ENCODE measurements at regions not wholly inside any gene's neighbourhood (a gene's known extent, or its start where the extent isn't known, plus 50 kb on each side); places are given as distances from the start of the nearest gene placed in this dataset.

GRCh38 chr18:10111191-10111590, 197.4 kb downstream of the VAPA start:
- no TSS peak for BruUV-seq (replicated peaks)
- DNase-seq (ENCODE audit: low read depth, low spot score) (no peak), ATAC-seq (no peak)
- in situ Hi-C loops (cut with HindIII; ENCODE audit: low pct_unique_long_range_greater_than_20kb, low sequenced_read_pairs) (no loop called here), intact Hi-C loops (cut with micrococcal nuclease; ENCODE audit: unreplicated experiment) (no loop called here)
- Histone ChIP-seq H3K27ac (ENCODE audit: low read length) (no peak overlapping the region), H3K4me3 (ENCODE audit: low read depth in 2 of 2, low read length in 2 of 2) (no peak overlapping the region), H3K9me3 (ENCODE audit: control insufficient read depth, insufficient read depth, low read depth, low read length) (no peaks in the 10 kb centered on the region), H3K36me3 (ENCODE audit: control insufficient read depth, insufficient read depth, low read length) (no peaks in the 10 kb centered on the region), H3K27me3 (ENCODE audit: control insufficient read depth, insufficient read depth, low read length) (peaks cover 4% of the 10 kb centered on the region), H3K4me1 (ENCODE audit: control insufficient read depth, insufficient read depth, low read length) (no peaks in the 10 kb centered on the region)
- ChIA-PET POLR2A (no interaction called here), CTCF (no interaction called here)
- no peak for TF ChIP-seq CTCF (IDR thresholded peaks at IDR 0.05)
- TF ChIP-seq, protein P1, sequence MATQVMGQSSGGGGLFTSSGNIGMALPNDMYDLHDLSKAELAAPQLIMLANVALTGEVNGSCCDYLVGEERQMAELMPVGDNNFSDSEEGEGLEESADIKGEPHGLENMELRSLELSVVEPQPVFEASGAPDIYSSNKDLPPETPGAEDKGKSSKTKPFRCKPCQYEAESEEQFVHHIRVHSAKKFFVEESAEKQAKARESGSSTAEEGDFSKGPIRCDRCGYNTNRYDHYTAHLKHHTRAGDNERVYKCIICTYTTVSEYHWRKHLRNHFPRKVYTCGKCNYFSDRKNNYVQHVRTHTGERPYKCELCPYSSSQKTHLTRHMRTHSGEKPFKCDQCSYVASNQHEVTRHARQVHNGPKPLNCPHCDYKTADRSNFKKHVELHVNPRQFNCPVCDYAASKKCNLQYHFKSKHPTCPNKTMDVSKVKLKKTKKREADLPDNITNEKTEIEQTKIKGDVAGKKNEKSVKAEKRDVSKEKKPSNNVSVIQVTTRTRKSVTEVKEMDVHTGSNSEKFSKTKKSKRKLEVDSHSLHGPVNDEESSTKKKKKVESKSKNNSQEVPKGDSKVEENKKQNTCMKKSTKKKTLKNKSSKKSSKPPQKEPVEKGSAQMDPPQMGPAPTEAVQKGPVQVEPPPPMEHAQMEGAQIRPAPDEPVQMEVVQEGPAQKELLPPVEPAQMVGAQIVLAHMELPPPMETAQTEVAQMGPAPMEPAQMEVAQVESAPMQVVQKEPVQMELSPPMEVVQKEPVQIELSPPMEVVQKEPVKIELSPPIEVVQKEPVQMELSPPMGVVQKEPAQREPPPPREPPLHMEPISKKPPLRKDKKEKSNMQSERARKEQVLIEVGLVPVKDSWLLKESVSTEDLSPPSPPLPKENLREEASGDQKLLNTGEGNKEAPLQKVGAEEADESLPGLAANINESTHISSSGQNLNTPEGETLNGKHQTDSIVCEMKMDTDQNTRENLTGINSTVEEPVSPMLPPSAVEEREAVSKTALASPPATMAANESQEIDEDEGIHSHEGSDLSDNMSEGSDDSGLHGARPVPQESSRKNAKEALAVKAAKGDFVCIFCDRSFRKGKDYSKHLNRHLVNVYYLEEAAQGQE (IDR thresholded peaks at IDR 0.05; ENCODE audit: insufficient read depth in 1 of 2, low read depth in 2 of 2, low read length in 1 of 2), result no peak
- no peak for TF ChIP-seq SIN3A (IDR thresholded peaks at IDR 0.05; ENCODE audit: borderline replicate concordance, insufficient read depth, low read depth, low read length)
- no peak for TF ChIP-seq TCF7L2 (IDR thresholded peaks at IDR 0.05; ENCODE audit: low read depth, low read length)
- TF ChIP-seq POLR2AphosphoS5 (IDR thresholded peaks at IDR 0.05; ENCODE audit: low read depth, low read length), result no peak

DNA sequence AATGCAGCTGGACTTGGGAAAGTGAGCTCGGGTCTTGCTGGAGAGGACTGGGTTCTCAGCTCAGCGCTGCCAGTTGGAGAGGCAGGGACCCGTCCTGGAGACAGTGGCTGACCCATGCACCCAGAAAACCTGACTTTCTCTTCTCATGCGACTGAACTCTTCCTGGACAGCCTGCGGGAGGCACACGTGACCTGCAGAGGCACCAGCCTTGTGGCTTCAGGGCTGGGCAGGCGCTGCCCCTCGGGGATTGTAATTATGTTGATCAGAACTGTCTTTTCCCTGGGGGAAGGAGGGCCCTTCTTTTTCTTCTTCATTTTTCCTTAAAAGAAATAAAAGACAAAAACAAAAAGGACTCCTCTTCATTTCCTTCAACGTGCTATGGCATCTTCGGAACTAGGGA, 198.1 kb downstream of the VAPA start:
- ATAC-seq, result no peak
- in situ Hi-C loops (cut with HindIII; ENCODE audit: low pct_unique_long_range_greater_than_20kb, low sequenced_read_pairs), result no loop called here
- no peak for DNase-seq (ENCODE audit: low read depth, low spot score)
- Histone ChIP-seq H3K36me3 (ENCODE audit: control insufficient read depth, insufficient read depth, low read length) (no peaks in the 10 kb centered on the region), H3K27ac (ENCODE audit: low read length) (no peak overlapping the region), H3K27me3 (ENCODE audit: control insufficient read depth, insufficient read depth, low read length) (peaks cover 4% of the 10 kb centered on the region), H3K4me1 (ENCODE audit: control insufficient read depth, insufficient read depth, low read length) (no peaks in the 10 kb centered on the region), H3K4me3 (ENCODE audit: low read depth in 2 of 2, low read length in 2 of 2) (no peak overlapping the region), H3K9me3 (ENCODE audit: control insufficient read depth, insufficient read depth, low read depth, low read length) (no peaks in the 10 kb centered on the region)
- ChIA-PET POLR2A (no interaction called here), CTCF (no interaction called here)
- intact Hi-C loops (cut with micrococcal nuclease; ENCODE audit: unreplicated experiment), result no loop called here
- TF ChIP-seq, protein P1 (IDR thresholded peaks at IDR 0.05; ENCODE audit: insufficient read depth in 1 of 2, low read depth in 2 of 2, low read length in 1 of 2), result no peak
- TF ChIP-seq SIN3A (IDR thresholded peaks at IDR 0.05; ENCODE audit: borderline replicate concordance, insufficient read depth, low read depth, low read length) (no peak), POLR2AphosphoS5 (IDR thresholded peaks at IDR 0.05; ENCODE audit: low read depth, low read length) (no peak), CTCF (IDR thresholded peaks at IDR 0.05) (no peak), TCF7L2 (IDR thresholded peaks at IDR 0.05; ENCODE audit: low read depth, low read length) (no peak)
- no TSS peak for BruUV-seq (replicated peaks)

Data from Panc1 (cell line).